ENCODE measurements at regions not wholly inside any gene's neighbourhood (a gene's known extent, or its start where the extent isn't known, plus 50 kb on each side); places are given as distances from the start of the nearest gene placed in this dataset.

DNA sequence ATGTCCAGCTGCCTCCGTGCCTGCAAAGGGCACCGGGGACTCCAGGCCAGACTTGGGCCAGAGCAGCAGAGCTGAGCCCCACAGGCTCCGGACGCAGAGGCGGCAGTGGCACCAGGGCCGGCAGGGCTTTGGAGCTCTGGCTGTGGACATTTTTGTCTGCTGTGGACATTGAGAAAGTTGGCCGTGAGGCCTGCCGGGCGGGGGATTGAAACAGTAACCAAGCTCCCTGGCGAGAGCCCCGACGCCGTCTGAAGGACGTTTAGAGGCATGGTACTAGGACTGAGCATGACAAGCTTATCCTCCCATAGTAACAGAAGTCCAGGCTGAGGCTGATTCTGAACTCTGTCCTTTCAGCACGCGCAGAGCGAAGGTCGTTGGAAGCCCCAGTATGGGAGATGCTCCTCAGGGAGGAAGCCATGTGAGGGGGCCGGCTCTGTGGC is 323.8 kb downstream of the AMY1C start:
- Histone ChIP-seq H3K4me1 (ENCODE audit: control insufficient read depth in 1 of 2, low read depth in 2 of 2) (no peaks in the 10 kb centered on the region), H3K27me3 (replicated peaks; ENCODE audit: insufficient read depth) (no peaks in the 10 kb centered on the region), H3K4me3 (no peak overlapping the region), H3K36me3 (no peaks in the 10 kb centered on the region), H3K9me3 (no peaks in the 10 kb centered on the region), H3K27ac (no peak overlapping the region)
- DNase-seq (ENCODE audit: low spot score) (no peak), ATAC-seq (ENCODE audit: insufficient number of reproducible peaks, low FRiP score, low read depth) (no peak)
- TF ChIP-seq, protein P1, sequence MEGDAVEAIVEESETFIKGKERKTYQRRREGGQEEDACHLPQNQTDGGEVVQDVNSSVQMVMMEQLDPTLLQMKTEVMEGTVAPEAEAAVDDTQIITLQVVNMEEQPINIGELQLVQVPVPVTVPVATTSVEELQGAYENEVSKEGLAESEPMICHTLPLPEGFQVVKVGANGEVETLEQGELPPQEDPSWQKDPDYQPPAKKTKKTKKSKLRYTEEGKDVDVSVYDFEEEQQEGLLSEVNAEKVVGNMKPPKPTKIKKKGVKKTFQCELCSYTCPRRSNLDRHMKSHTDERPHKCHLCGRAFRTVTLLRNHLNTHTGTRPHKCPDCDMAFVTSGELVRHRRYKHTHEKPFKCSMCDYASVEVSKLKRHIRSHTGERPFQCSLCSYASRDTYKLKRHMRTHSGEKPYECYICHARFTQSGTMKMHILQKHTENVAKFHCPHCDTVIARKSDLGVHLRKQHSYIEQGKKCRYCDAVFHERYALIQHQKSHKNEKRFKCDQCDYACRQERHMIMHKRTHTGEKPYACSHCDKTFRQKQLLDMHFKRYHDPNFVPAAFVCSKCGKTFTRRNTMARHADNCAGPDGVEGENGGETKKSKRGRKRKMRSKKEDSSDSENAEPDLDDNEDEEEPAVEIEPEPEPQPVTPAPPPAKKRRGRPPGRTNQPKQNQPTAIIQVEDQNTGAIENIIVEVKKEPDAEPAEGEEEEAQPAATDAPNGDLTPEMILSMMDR (IDR thresholded peaks at IDR 0.05), result no peak

DNA sequence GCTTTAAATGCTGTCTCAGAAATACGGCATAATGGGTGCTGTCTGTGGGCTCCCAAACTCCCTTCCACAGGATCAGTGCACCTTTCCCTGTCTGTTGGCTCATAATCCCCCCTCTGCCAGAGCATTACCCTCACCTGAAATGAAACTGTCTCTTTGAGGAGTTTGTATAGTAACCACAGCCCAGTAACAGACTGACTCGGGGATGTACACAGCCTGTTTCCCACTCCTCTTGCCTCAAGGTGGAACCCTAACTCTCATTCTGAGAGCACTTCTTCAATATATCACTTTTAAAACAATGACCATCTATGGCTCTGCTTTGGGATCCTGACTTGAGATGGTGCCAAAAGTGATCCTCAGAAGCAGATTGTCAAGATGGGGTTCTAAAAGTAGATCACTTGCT is 332.5 kb downstream of the AMY1C start:
- Histone ChIP-seq H3K4me1 (ENCODE audit: control insufficient read depth in 1 of 2, low read depth in 2 of 2) (no peaks in the 10 kb centered on the region), H3K27ac (no peak overlapping the region), H3K36me3 (no peaks in the 10 kb centered on the region), H3K27me3 (replicated peaks; ENCODE audit: insufficient read depth) (no peaks in the 10 kb centered on the region), H3K4me3 (no peak overlapping the region), H3K9me3 (no peaks in the 10 kb centered on the region)
- TF ChIP-seq, protein P1 (IDR thresholded peaks at IDR 0.05), result no peak
- ATAC-seq (ENCODE audit: insufficient number of reproducible peaks, low FRiP score, low read depth) (no peak), DNase-seq (ENCODE audit: low spot score) (no peak)

DNA sequence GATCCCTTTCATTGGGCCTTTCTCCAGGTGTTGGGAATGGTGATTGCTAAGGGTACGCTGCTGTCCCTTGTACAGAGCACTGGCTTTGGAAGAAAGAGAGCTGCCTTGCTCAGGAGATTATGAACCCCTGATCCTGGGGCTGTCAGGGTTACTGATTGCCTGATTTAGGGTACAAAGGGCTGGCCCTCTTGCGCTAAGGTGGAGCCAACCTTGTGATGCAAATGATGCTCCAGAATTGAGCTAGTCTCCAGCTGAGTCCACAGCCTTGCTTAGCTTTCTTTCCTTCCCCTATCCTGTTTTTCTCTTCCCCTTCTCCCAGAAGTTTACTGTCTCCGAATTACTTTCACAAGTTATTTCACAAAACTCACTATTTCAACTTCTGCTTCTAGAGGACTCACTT is 334.7 kb downstream of the AMY1C start:
- no peak for DNase-seq (ENCODE audit: low spot score)
- H3K27me3 ChIP-seq (replicated peaks; ENCODE audit: insufficient read depth), result no peaks in the 10 kb centered on the region
- H3K4me1 ChIP-seq (ENCODE audit: control insufficient read depth in 1 of 2, low read depth in 2 of 2), result no peaks in the 10 kb centered on the region
- H3K9me3 ChIP-seq, result no peaks in the 10 kb centered on the region
- no peak overlapping the region for H3K27ac ChIP-seq
- no peak overlapping the region for H3K4me3 ChIP-seq
- no peaks in the 10 kb centered on the region for H3K36me3 ChIP-seq
- TF ChIP-seq, protein P1 (IDR thresholded peaks at IDR 0.05), result no peak
- ATAC-seq (ENCODE audit: insufficient number of reproducible peaks, low FRiP score, low read depth), result no peak

DNA sequence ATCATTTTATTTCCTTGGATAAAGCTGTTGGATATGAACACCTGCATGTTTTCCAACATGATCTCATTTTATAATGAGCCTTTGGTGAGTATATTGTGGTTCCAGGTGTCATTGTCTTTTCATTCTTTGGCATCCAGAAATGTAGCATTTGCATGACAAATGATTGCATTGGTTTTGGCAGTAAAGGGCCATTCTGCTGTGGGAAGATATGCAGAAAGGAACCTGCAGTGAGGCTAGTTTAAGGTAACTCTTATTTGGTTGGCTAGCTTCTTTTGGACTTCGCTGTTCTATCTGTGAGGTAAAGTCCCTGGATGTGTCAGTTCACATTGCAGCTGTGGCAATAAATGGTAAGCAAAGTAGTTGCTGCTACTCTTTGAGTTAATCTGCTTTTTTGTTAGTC is 343.0 kb downstream of the AMY1C start:
- no peaks in the 10 kb centered on the region for H3K36me3 ChIP-seq
- no peak for ATAC-seq (ENCODE audit: insufficient number of reproducible peaks, low FRiP score, low read depth)

DNA sequence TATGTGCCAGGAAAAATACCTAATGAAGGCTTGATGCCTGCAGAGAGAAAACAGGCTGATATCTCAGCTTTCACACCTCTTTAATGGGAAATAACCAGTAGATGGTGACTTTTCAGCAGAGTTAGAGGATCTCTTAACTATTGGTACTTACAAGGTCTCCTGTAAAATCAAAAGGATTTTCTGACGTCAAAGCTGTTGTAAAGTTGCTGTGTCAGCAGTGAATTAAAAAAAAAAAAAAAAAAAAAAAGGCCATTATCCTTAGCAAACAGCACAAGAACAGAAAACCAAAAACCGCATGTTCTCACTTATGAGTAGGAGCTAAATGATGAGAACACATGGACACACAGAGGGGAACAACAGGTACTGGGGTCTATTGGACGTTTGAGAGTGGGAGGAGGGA is 349.1 kb downstream of the AMY1C start:
- Histone ChIP-seq H3K36me3 (no peaks in the 10 kb centered on the region), H3K9me3 (no peaks in the 10 kb centered on the region), H3K4me3 (no peak overlapping the region), H3K27me3 (replicated peaks; ENCODE audit: insufficient read depth) (no peaks in the 10 kb centered on the region), H3K4me1 (ENCODE audit: control insufficient read depth in 1 of 2, low read depth in 2 of 2) (no peaks in the 10 kb centered on the region), H3K27ac (no peak overlapping the region)
- ATAC-seq (ENCODE audit: insufficient number of reproducible peaks, low FRiP score, low read depth) (no peak), DNase-seq (ENCODE audit: low spot score) (no peak)
- TF ChIP-seq, protein P1 (IDR thresholded peaks at IDR 0.05), result no peak

More for the DNA sequence above, 343.0 kb downstream of the AMY1C start:
- Histone ChIP-seq H3K27ac (no peak overlapping the region), H3K4me3 (no peak overlapping the region), H3K4me1 (ENCODE audit: control insufficient read depth in 1 of 2, low read depth in 2 of 2) (no peaks in the 10 kb centered on the region), H3K27me3 (replicated peaks; ENCODE audit: insufficient read depth) (no peaks in the 10 kb centered on the region), H3K9me3 (no peaks in the 10 kb centered on the region)
- TF ChIP-seq, protein P1 (IDR thresholded peaks at IDR 0.05), result no peak
- no peak for DNase-seq (ENCODE audit: low spot score)

Measured in thoracic aorta (tissue), 2 donors.